Endothelial cell (in vitro differentiated cells): ENCODE measurements at regions not wholly inside any gene's neighbourhood (a gene's known extent, or its start where the extent isn't known, plus 50 kb on each side); places are given as distances from the start of the nearest gene placed in this dataset.
A peak's percentile ranks its signal among the peaks of the same experiment; 100 is the strongest.

Experiments used
- DNase-seq: peaks from one replicate; pipeline ENCODE4 v3.0.0; 2021; ENCODE audit warnings: low spot score
- H3K27ac Mint-ChIP-seq: one replicate; pipeline ENCODE4 v1.8.0; 2021; ENCODE audit warnings: mixed read lengths, inconsistent platforms; ENCODE audit not compliant: unreplicated experiment
- H3K27me3 Mint-ChIP-seq: one replicate; pipeline ENCODE4 v1.8.0; 2021; ENCODE audit warnings: mild to moderate bottlenecking, moderate library complexity, mixed read lengths, inconsistent platforms; ENCODE audit not compliant: unreplicated experiment
- H3K36me3 Mint-ChIP-seq: one replicate; pipeline ENCODE4 v1.8.0; 2021; ENCODE audit warnings: mild to moderate bottlenecking, low read depth, mixed read lengths, inconsistent platforms; ENCODE audit not compliant: unreplicated experiment
- H3K4me1 Mint-ChIP-seq: one replicate; pipeline ENCODE4 v1.8.0; 2021; ENCODE audit warnings: mild to moderate bottlenecking, mixed read lengths, inconsistent platforms; ENCODE audit not compliant: unreplicated experiment
- H3K4me3 Mint-ChIP-seq: one replicate; pipeline ENCODE4 v1.8.0; 2021; ENCODE audit warnings: mild to moderate bottlenecking, mixed read lengths, inconsistent platforms; ENCODE audit not compliant: unreplicated experiment
- H3K9me3 Mint-ChIP-seq: one replicate; pipeline ENCODE4 v1.8.0; 2021; ENCODE audit warnings: mixed read lengths, inconsistent platforms; ENCODE audit not compliant: unreplicated experiment
- TF ChIP-seq, protein P1 (sequence below): fragments of 200-600 bp; sonication (generic); IDR thresholded peaks from one replicate; pipeline ENCODE4 v1.5.0; 2021; ENCODE audit warnings: antibody characterized with exemption; ENCODE audit not compliant: unreplicated experiment

DNA sequence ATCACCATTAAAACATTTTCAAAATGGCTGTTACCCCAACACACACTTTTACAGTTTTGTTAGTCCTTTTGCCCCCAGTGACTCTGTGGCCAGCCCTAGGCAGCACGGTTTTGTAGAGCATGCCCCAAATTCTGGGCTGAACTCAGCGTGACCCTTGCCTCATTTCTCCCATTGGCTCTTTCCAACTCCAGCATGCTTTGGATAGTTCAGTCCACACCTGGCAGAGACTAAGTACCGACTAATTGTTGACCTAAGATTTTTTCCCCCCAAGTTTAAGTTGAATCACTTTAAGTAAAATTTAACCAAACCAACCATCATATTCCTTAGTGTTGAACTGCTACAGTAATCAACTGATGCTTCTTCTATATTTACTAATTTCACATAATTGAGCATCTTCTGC lies 62.4 kb upstream of the LRRC8B start:
- no peaks in the 10 kb centered on the region for H3K9me3 Mint-ChIP-seq
- TF ChIP-seq, protein P1, sequence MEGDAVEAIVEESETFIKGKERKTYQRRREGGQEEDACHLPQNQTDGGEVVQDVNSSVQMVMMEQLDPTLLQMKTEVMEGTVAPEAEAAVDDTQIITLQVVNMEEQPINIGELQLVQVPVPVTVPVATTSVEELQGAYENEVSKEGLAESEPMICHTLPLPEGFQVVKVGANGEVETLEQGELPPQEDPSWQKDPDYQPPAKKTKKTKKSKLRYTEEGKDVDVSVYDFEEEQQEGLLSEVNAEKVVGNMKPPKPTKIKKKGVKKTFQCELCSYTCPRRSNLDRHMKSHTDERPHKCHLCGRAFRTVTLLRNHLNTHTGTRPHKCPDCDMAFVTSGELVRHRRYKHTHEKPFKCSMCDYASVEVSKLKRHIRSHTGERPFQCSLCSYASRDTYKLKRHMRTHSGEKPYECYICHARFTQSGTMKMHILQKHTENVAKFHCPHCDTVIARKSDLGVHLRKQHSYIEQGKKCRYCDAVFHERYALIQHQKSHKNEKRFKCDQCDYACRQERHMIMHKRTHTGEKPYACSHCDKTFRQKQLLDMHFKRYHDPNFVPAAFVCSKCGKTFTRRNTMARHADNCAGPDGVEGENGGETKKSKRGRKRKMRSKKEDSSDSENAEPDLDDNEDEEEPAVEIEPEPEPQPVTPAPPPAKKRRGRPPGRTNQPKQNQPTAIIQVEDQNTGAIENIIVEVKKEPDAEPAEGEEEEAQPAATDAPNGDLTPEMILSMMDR = no peak
- no peak overlapping the region for H3K27ac Mint-ChIP-seq
- H3K4me1 Mint-ChIP-seq = peaks cover 23% of the 10 kb centered on the region
- H3K27me3 Mint-ChIP-seq = no peaks in the 10 kb centered on the region
- H3K36me3 Mint-ChIP-seq = no peaks in the 10 kb centered on the region
- no peak overlapping the region for H3K4me3 Mint-ChIP-seq
- DNase-seq = no peak

DNA sequence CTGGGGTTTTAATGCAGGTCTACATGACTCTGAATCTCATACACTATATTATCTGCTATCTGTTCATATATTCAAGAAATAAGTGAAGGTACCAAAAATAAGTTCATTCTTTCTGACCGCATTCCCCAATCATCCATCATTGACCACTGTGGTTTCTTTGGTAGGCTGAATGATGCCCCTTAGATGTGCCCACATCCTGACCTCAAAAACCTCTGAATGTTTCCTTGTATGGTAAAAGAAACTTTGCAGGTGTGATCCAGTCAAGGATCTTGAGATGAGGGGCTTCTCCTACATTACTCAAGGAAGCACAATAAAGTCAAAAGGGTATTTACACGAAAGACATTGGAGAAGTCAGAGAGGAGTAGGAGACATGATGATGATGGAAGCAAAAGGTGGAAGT lies 60.6 kb upstream of the LRRC8B start:
- no peaks in the 10 kb centered on the region for H3K27me3 Mint-ChIP-seq
- TF ChIP-seq, protein P1 = no peak
- no peaks in the 10 kb centered on the region for H3K9me3 Mint-ChIP-seq
- no peaks in the 10 kb centered on the region for H3K36me3 Mint-ChIP-seq
- no peak overlapping the region for H3K4me3 Mint-ChIP-seq
- DNase-seq = no peak
- H3K4me1 Mint-ChIP-seq = peaks cover 25% of the 10 kb centered on the region
- no peak overlapping the region for H3K27ac Mint-ChIP-seq

DNA sequence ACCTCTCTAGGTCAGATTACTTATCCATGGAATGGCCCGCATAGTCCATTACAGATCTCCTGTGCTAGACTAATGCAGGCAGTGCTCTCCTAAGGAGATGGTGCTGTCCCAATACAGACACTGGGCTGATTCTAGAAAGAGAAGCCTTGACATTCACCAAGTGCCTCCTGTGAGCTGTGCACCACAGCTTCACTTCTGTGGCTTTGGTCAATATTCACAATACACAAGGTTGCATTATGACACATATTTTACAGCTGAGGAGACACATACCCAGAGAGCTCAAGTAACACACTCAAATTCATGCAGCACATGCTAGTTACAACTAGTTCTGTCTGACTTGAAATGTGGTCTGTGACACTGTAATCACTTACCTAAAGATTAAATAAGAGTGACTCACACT lies 59.4 kb upstream of the LRRC8B start:
- Mint-ChIP-seq H3K9me3 (no peaks in the 10 kb centered on the region), H3K36me3 (no peaks in the 10 kb centered on the region), H3K27me3 (no peaks in the 10 kb centered on the region), H3K4me1 (peaks cover 25% of the 10 kb centered on the region), H3K27ac (no peak overlapping the region), H3K4me3 (no peak overlapping the region)
- no peak for DNase-seq
- TF ChIP-seq, protein P1 = no peak

DNA sequence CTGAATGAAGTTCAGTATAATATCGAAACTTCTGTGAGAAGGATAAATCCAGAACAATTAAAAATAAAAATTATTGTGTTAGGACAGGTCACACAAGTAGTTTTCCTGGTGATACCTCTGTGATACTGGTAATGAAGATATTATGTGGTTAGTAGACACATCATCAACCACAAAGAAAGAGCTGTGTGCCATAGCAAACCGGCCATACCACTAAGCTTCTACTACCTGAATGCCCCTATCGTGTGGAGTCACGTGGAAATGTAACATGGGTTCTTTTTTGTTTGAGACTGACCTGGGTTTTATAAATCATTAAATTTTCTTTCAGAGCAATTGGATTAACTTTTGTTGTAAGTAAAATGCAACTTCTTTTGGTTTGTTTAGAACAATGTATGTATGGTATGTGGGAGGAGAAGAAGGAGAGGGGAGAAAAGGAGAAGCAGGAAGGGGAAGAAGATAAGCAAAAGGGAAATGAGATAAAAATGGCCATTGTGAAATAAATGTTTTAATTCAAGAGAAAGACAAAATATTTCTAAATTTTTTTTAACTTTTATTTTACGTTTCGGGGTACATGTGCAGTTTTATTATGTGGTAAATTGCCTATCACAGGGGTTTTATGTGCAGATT lies 58.2 kb upstream of the LRRC8B start:
- TF ChIP-seq, protein P1 = no peak
- Mint-ChIP-seq H3K36me3 (no peaks in the 10 kb centered on the region), H3K4me1 (peaks cover 25% of the 10 kb centered on the region), H3K4me3 (no peak overlapping the region), H3K27me3 (no peaks in the 10 kb centered on the region), H3K9me3 (no peaks in the 10 kb centered on the region), H3K27ac (peak overlapping the region; percentile 58)
- no peak for DNase-seq

DNA sequence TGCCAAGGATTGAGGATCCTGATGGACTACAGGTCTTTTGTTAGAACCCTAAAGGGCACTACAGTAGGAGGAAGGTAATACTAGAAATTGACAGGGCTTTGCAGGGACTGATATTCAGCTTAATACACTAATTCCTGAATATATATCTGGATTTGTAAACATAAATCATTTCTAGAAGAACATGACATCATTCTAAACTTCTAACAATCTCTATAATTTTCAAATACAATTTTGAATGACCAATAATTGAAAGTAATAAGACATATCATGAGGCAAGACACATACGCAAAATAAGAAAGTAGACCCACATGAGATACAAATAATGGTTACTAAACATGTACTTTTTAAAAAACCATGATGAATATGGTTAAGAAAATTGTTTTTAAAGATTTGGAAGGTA lies 52.4 kb upstream of the LRRC8B start:
- H3K27ac Mint-ChIP-seq = no peak overlapping the region
- no peak for DNase-seq
- no peak overlapping the region for H3K4me3 Mint-ChIP-seq
- H3K4me1 Mint-ChIP-seq = peaks cover 2% of the 10 kb centered on the region
- no peaks in the 10 kb centered on the region for H3K9me3 Mint-ChIP-seq
- H3K27me3 Mint-ChIP-seq = no peaks in the 10 kb centered on the region
- H3K36me3 Mint-ChIP-seq = no peaks in the 10 kb centered on the region
- TF ChIP-seq, protein P1 = no peak
